ENCODE measurements at regions not wholly inside any gene's neighbourhood (a gene's known extent, or its start where the extent isn't known, plus 50 kb on each side); places are given as distances from the start of the nearest gene placed in this dataset.
"Not testable (repeated sequence)": the region's sequence is repeated elsewhere in the genome, so short reads cannot be mapped to it uniquely, and the experiment has no call there.

DNA sequence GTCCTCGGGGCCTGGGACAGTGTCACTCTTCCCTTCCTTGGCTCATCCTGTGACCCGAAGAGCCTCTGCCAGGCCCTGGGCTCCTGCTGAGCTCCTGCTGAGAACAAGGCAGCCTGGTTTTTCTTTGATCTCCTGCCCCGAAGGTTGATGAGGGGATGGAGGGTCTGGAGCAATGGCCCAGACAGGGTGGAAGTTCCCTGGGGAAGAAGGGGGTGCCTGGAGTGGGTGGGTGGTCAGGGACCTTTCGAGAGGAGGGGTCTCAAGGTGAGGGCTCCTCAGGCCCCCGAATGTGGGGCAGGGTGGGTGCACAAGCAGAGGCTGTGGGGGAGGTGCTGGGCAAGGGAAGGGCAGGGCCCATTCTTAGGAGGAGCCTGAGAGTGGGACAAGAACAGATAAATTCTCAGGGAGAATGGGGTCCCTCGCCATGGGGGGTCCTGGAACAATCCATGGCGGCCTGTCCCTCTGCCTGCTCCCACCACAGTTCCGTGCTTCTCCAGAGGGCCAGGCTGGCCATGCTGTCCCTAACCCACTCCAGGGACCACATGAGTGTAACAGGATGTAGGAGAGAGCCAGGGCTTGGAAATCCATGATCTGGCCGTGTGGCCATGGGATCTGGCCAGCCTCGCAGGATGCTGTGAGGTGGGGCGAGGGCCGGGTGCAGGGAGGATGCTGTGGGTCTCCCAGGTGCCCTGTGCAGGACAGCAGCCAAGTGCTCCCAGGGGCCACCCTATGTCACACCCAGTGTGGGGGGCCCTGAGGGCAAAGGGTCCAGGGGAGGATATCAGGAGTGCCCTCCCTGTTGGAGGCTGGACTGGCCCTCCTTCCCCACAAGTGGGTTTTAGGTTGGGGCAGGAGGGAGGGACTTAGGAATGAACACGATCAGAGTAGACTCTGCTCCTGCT is 128.5 kb upstream of the LPCAT1 start:
- DNase-seq, result no peak

DNA sequence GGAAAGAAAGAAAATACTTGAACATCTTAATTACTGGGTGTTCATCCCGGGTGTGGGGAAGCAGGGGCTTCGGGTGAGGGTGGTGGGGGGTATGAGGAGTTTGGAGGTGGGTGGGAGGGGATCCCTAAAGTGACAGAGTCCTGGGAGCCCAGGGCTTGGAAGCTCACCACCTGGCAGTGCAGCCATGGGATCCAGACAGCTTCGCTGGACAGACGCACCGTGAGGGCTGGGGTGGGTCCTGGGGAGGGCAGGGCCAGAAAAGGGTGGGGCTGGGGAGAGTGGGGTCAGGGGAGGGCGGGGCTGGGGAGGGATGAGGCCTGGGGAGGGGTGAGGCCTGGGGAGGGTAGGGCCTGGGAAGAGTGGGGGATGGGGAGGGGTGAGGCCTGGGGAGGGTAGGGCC is 127.5 kb upstream of the LPCAT1 start:
- DNase-seq, result no peak

GRCh38 chr5:1649554-1649953 is 125.8 kb upstream of the LPCAT1 start:
- DNase-seq, result no peak

GRCh38 chr5:1648806-1649205 is 125.0 kb upstream of the LPCAT1 start:
- DNase-seq, result no peak

DNA sequence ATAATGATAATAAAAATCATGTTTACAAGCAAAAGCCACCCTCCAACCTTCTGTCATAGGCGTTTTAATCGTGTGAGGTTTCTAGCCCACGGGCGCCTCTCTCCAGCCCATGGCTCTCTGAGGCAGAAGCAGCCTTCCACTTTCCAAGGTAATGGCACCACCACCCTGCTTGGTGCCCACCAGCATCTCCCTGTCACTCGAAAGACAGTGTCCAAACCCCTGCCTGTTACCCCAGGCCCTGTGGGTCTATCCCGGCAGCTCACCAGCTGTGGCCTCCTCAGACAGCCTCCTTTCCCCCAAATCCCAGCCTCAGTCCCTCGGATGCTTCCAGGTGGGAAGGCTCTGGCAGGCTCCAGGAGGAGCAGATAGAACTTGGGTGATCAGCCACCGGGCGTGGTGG is 123.8 kb upstream of the LPCAT1 start:
- DNase-seq, result no peak

GRCh38 chr5:1644810-1645571 is 121.2 kb upstream of the LPCAT1 start:
- DNase-seq, result peak; percentile 70

DNA sequence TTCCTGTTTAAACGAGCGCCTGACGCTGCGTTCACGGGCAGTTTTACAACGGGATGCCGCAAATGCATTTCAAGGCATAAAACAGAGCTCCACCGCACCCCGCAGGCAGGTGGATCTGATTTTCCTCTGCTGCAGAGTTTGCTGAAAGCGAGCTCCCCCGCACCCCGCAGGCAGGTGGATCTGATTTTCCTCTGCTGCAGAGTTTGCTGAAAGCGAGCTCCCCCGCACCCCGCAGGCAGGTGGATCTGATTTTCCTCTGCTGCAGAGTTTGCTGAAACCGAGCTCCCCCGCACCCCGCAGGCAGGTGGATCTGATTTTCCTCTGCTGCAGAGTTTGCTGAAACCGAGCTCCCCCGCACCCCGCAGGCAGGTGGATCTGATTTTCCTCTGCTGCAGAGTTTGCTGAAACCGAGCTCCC is 120.6 kb upstream of the LPCAT1 start:
- not testable (repeated sequence) for DNase-seq

GRCh38 chr5:1643651-1644392 is 120.1 kb upstream of the LPCAT1 start:
- DNase-seq, result no peak

GRCh38 chr5:1642621-1643061 is 118.9 kb upstream of the LPCAT1 start:
- DNase-seq, result no peak

GRCh38 chr5:1642221-1642620 is 118.5 kb upstream of the LPCAT1 start:
- DNase-seq, result no peak

DNA sequence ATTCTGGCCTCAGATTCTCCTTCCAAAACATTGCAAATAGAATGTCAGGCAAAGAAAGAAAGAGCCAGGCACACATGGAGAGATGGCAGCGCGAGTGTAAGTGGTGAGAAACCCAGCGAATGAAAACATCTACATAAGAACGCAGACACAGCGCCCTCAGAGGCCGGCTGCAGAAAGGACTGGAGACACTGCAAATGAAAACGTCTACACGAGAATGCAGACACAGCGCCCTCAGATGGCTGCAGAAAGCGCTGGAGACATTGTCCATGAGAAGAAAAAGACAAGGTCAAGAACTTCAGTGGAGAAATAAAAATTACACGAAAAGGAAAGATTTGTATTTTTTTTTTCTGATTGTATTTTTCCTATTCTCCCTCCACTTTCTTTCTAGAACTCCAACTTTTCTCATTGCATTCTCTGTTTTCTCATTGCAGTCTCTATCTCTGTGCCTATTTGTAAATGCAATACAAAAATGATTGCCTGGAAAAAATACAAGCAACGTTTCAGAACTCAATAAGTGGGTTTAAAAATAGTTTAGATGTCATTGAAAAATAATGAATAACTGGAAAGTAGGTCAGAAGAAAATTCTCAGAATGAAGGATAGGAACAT is 117.9 kb upstream of the LPCAT1 start:
- DNase-seq, result peak; percentile 88

DNA sequence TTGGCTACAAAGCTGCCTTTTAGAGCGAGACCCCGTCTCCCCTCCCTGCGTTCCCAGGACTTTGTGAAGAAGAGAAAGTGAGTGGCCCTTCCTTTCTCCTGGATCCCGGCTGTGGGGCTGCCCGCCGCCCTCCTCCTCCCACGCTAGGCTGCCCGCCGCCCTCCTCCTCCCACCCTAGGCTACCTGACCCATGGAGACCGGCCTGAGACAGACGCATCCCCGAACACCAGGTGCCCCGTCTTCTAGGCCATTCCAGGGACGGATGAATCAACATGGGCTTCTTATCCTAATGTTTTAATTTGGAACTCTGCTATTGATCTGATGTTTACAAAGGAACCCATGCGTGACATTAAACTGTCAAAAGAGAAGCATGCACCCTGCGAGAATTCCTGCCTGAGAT is 117.3 kb upstream of the LPCAT1 start:
- DNase-seq, result no peak

- no peak for DNase-seq
Observed at GRCh38 chr5:1640421-1640881, 116.7 kb upstream of the LPCAT1 start.

GRCh38 chr5:1639757-1640156 is 116.0 kb upstream of the LPCAT1 start:
- no peak for DNase-seq

DNA sequence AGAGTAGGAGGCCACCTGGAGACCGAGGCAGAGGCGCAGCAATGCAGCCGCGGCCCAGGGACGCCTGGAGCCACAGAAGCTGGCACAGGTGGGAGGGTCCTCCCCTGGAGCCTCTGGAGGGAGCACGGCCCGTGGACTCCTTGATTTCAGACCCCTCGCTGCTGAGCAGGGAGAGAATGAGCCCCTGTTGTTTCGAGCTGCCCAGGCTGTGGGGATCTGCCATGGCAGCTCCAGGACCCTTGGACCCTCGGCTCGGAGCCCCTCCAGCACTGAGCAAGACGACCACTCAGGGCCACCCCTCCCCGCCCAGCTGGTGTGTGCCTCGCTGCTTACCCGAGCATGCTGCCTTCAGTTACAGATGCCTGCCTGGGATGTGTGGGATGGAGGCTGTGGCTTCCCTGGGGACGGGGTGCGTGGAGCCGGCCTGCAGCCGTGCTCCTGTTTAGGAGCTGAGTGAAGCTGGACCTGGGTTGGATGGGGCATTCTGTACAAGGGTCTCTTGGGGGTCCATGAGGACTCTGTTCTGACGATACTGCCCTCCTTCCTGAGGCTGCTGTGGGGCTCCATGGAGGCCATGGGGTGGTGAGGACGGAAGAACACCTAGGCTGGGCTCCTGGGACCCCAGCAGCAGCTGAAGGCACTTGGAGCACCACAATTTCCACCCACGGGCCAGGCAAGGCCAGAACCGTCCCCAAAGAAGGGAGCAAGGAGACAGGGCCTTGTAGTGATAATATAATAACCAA is 115.1 kb upstream of the LPCAT1 start:
- no peak for DNase-seq

DNA sequence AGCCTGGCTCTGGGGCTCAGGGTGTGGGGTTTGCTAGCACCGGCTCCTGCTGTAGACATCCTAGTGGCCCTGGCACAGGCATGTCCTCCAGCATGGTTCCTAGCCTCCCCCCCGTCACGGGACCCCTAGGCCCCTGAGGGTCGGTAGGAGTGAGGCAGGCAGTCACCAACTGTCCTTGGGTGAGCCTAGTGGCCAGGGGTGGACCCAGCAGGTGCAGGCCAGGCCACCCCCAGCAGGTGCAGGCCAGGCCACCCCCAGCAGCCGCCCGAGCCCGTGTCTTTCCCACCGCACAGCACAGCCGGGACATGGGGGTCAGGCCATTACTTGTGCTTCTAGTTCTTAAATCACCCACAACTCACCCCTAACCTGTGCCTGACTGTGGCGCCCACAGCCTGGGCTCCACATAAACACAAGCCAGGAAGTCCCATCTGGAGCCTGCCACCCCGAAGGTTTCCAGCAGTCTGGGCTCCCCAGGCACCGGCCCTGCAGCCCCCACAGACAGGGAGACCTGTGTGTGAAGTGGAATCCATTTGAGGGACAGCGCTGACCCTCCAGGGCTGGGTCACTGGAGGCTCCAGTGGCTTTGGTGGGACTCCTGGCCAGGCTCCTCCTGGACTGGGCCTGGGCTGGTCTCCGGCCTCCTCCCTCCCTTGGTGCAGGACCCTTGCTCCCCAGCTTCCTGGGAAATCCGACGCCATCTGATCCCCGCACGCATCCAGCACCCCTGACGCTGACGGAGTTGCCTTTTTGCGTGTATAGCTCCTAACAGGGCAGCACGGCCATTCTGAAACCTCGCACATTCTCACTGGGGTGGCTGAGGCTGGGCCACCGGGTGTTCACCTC is 114.1 kb upstream of the LPCAT1 start:
- DNase-seq, result no peak

- DNase-seq, result no peak
Observed at GRCh38 chr5:1636981-1637638, 113.3 kb upstream of the LPCAT1 start.

DNA sequence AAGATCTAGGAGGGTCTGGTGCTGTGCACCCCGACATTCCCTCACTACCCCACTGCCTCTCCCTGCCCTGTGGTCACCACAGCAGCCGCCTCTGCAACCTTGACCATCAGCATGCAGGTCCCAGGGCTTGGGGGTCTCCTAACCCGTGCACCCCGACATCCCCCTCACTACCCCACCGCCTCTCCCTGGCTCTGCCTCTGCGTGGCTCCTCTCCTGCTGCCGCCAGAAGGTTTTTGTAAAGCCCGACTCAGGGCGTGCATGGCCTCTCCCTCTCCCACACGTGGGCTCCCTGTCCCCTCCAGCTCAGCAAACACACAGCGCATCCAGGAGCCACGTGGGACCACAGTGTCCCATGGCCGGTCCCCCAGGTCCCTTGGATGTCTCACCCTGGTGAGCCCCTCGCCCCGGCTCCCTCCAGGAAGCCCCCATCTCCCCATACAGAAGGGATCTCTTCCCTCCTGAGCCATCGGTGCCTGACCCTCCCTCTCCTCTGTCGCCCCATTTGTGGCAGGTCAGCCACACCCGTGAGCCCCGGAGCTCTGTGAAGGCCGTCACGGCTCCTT is 112.5 kb upstream of the LPCAT1 start:
- not testable (repeated sequence) for DNase-seq

GRCh38 chr5:1635477-1635876 is 111.7 kb upstream of the LPCAT1 start:
- not testable (repeated sequence) for DNase-seq

GRCh38 chr5:1634337-1634661 is 110.5 kb upstream of the LPCAT1 start:
- no peak for DNase-seq
